NB4 (cell line): ENCODE measurements at regions not wholly inside any gene's neighbourhood (a gene's known extent, or its start where the extent isn't known, plus 50 kb on each side); places are given as distances from the start of the nearest gene placed in this dataset.
A peak's percentile ranks its signal among the peaks of the same experiment; 100 is the strongest.
"Not testable (repeated sequence)": the region's sequence is repeated elsewhere in the genome, so short reads cannot be mapped to it uniquely, and the experiment has no call there.

Experiments used
- CTCF ChIP-seq: IDR thresholded peaks from one replicate; pipeline ENCODE4 v1.5.1; 2012; ENCODE audit warnings: low read depth, low read length
- MAX ChIP-seq: IDR thresholded peaks from 2 replicates; pipeline ENCODE4 v1.6.1; 2011; ENCODE audit warnings: low read depth, low read length

GRCh38 chr6:168991695-168992094 lies 262.0 kb downstream of the THBS2 start:
- peak; percentile 9 for TF ChIP-seq CTCF
- TF ChIP-seq MAX: not testable (repeated sequence)
